Endothelial cell of umbilical vein (primary cell): ENCODE measurements at regions not wholly inside any gene's neighbourhood (a gene's known extent, or its start where the extent isn't known, plus 50 kb on each side); places are given as distances from the start of the nearest gene placed in this dataset.

Experiments
- EZH2 ChIP-seq: IDR thresholded peaks from 2 replicates; pipeline ENCODE4 v1.6.1; 2012; ENCODE audit warnings: borderline replicate concordance, low read depth, mild to moderate bottlenecking, moderate library complexity, low read length, inconsistent platforms; ENCODE audit not compliant: severe bottlenecking
- GATA2 ChIP-seq: IDR thresholded peaks from 2 replicates; pipeline ENCODE4 v1.7.0; 2011; ENCODE audit warnings: low read depth, mild to moderate bottlenecking, moderate library complexity, mixed read lengths, low read length; ENCODE audit not compliant: insufficient read length, insufficient read depth
- JUN ChIP-seq: IDR thresholded peaks from 2 replicates; pipeline ENCODE4 v1.6.1; 2011; ENCODE audit warnings: borderline replicate concordance, low read depth; ENCODE audit not compliant: insufficient read length, insufficient read depth
- MAX ChIP-seq: IDR thresholded peaks from 2 replicates; pipeline ENCODE4 v1.6.1; 2011; ENCODE audit not compliant: insufficient read depth, insufficient read length
- MYC ChIP-seq: IDR thresholded peaks from one replicate; pipeline ENCODE4 v1.6.1; 2011; ENCODE audit warnings: mild to moderate bottlenecking, low read depth, low read length
- POLR2A ChIP-seq: IDR thresholded peaks from 2 replicates; pipeline ENCODE4 v1.6.1; 2012; ENCODE audit warnings: low read depth, mild to moderate bottlenecking, control low read depth, low read length
- POLR2AphosphoS5 ChIP-seq: IDR thresholded peaks from 2 replicates; pipeline ENCODE4 v1.6.1; 2012; ENCODE audit warnings: low read depth, mild to moderate bottlenecking, control low read depth, low read length, moderate library complexity; ENCODE audit not compliant: insufficient read depth
- TF ChIP-seq, protein P1 (sequence below), 2 donors: IDR thresholded peaks; 1 replicate in 1 of 2; 2 replicates in 1 of 2; pipeline ENCODE4 v1.5.1; 2011; ENCODE audit warnings: low read length in 2 of 2, mild to moderate bottlenecking in 2 of 2, moderate library complexity in 2 of 2, control low read depth in 1 of 2, inconsistent platforms in 1 of 2, low read depth in 1 of 2; ENCODE audit not compliant: insufficient read depth in 1 of 2; ENCODE audit errors: extremely low read depth in 1 of 2

- TF ChIP-seq, protein P1, sequence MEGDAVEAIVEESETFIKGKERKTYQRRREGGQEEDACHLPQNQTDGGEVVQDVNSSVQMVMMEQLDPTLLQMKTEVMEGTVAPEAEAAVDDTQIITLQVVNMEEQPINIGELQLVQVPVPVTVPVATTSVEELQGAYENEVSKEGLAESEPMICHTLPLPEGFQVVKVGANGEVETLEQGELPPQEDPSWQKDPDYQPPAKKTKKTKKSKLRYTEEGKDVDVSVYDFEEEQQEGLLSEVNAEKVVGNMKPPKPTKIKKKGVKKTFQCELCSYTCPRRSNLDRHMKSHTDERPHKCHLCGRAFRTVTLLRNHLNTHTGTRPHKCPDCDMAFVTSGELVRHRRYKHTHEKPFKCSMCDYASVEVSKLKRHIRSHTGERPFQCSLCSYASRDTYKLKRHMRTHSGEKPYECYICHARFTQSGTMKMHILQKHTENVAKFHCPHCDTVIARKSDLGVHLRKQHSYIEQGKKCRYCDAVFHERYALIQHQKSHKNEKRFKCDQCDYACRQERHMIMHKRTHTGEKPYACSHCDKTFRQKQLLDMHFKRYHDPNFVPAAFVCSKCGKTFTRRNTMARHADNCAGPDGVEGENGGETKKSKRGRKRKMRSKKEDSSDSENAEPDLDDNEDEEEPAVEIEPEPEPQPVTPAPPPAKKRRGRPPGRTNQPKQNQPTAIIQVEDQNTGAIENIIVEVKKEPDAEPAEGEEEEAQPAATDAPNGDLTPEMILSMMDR (IDR thresholded peaks at IDR 0.05; ENCODE audit: extremely low read depth in 1 of 2, insufficient read depth in 1 of 2, low read depth in 1 of 2, low read length in 2 of 2) = no peak
- TF ChIP-seq POLR2A = no peak
- TF ChIP-seq MAX = no peak
- no peak for TF ChIP-seq POLR2AphosphoS5
- TF ChIP-seq EZH2 = no peak
- TF ChIP-seq GATA2 = no peak
- TF ChIP-seq MYC = no peak
- TF ChIP-seq JUN = no peak
These were observed 230.8 kb downstream of the PAX1 start for GRCh38 chr20:21936261-21936660.
